Cardiac fibroblast (primary cell): ENCODE measurements at regions not wholly inside any gene's neighbourhood (a gene's known extent, or its start where the extent isn't known, plus 50 kb on each side); places are given as distances from the start of the nearest gene placed in this dataset.
"Not testable (repeated sequence)": the region's sequence is repeated elsewhere in the genome, so short reads cannot be mapped to it uniquely, and the experiment has no call there.

Source experiments
- DNase-seq, 2 donors: peaks; one replicate each; pipeline versions ENCODE4 v3.0.0 to v3.0.0-alpha.2; 2010; ENCODE audit warnings: low read depth in 2 of 2
- H3K4me3 ChIP-seq, 2 donors: replicated peaks in 1 of 2; 1 replicate in 1 of 2; 2 replicates in 1 of 2; pipeline ENCODE4 v1.5.1; 2011; ENCODE audit warnings: low read depth in 2 of 2, low read length in 2 of 2, mild to moderate bottlenecking in 2 of 2, moderate library complexity in 1 of 2
- CTCF ChIP-seq: IDR thresholded peaks from one replicate; pipeline ENCODE4 v1.5.1; 2011; ENCODE audit warnings: low read depth, mild to moderate bottlenecking, low read length, inconsistent platforms

- no peak overlapping the region for H3K4me3 ChIP-seq
- no peak for TF ChIP-seq CTCF
- no peak for DNase-seq
Measured at GRCh38 chr4:34502086-34502485, 1742.2 kb downstream of the ARAP2 start.

- not testable (repeated sequence) for H3K4me3 ChIP-seq, DNase-seq
Measured at GRCh38 chr4:34504731-34505130, 1739.6 kb downstream of the ARAP2 start.

GRCh38 chr4:34506511-34507092 is 1737.7 kb downstream of the ARAP2 start:
- H3K4me3 ChIP-seq, DNase-seq: not testable (repeated sequence)

GRCh38 chr4:34512616-34513015 is 1731.7 kb downstream of the ARAP2 start:
- DNase-seq: no peak
- no peak overlapping the region for H3K4me3 ChIP-seq
- TF ChIP-seq CTCF: no peak

- TF ChIP-seq CTCF: no peak
- DNase-seq: no peak
- no peak overlapping the region for H3K4me3 ChIP-seq
Measured at GRCh38 chr4:34516524-34516923, 1727.8 kb downstream of the ARAP2 start.

- TF ChIP-seq CTCF: no peak
- DNase-seq: peak in 1 of 2 donors; percentile 7
- H3K4me3 ChIP-seq: no peak overlapping the region
Measured at GRCh38 chr4:34534916-34535315, 1709.4 kb downstream of the ARAP2 start.

GRCh38 chr4:34566091-34566490 is 1678.2 kb downstream of the ARAP2 start:
- no peak for TF ChIP-seq CTCF
- no peak for DNase-seq

GRCh38 chr4:34572026-34572425 is 1672.3 kb downstream of the ARAP2 start:
- H3K4me3 ChIP-seq: no peak overlapping the region
- DNase-seq: no peak
- TF ChIP-seq CTCF: no peak

More at GRCh38 chr4:34566091-34566490, 1678.2 kb downstream of the ARAP2 start:
- H3K4me3 ChIP-seq: no peak overlapping the region
